Stimulated activated CD8-positive, alpha-beta memory T cell treated with anti-CD3 and anti-CD28 coated beads, Interleukin-12 subunit alpha, Interleukin-12 subunit beta, amount 100 ng/mL, for 24 hours (primary cell): ENCODE measurements at regions not wholly inside any gene's neighbourhood (a gene's known extent, or its start where the extent isn't known, plus 50 kb on each side); places are given as distances from the start of the nearest gene placed in this dataset.
"Not testable (repeated sequence)": the region's sequence is repeated elsewhere in the genome, so short reads cannot be mapped to it uniquely, and the experiment has no call there.

Experiments used
- DNase-seq: peaks from one replicate; pipeline ENCODE4 v3.0.0-alpha.2; 2020; ENCODE audit errors: extremely low read depth

- DNase-seq: no peak
Measured at GRCh38 chr7:32681174-32681518, 185.9 kb downstream of the AVL9 start.

DNA sequence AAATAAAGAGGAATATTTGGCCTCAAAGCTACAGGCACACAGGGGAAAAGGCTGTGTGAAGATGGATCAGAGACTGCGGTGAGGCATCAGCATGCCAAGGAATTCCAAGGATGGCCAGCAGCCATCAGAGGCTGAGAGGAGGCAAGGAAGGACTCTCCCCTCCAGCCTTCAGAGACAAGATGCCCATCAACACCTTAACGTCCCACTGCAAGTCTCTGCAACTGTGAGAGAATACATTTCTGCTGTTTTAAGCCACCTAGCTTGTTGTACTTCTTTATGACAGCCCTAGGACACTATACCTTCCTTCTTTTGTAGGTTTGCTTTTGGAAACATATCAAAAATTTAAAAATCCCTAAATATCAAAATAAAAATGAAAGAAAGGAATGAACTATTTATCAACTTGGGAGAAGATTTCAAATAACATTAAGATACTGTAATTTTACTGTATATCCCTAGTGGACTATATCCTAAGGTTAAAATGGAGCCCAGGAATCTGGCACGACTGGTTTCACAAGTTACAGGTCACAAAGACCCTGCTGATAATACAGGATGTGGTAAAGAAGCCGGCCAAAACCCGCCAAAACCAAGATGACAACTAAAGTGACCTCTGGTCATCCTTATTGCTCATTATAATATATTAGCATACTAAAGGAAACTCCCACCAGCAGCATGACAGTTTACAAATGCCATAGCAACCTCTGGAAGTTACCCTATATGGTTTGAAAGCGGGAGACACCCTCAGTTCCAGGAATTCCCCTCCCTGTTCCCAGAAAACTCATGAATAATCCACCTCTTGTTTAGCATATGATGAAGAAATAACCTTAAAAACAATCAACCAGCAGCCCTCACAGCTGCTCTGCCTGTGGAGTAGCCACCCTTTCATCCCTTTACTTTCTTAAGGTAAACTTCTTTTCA lies 185.2 kb downstream of the AVL9 start:
- DNase-seq: no peak

DNA sequence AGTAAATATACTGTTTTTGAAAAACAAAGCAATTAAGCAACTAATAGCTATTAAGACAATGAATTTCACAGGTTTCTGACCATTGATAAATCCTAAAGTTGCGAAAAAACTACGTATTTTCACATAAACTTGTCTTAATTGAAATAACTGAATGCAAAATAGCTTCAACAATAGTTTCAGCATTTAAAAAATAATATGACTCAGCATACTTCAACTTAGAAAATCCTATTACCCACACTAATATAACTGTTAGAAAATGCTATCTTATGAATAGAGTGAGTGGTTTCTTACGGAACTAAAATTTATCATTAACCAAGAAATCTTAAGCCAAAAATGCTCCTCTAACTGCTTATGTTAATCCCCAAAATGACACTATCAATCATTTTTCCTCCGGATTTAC lies 183.9 kb downstream of the AVL9 start:
- no peak for DNase-seq

- DNase-seq: no peak
Measured at GRCh38 chr7:32677593-32677992, 182.3 kb downstream of the AVL9 start.

GRCh38 chr7:32676249-32676941 lies 181.1 kb downstream of the AVL9 start:
- DNase-seq: no peak

- DNase-seq: no peak
Measured at GRCh38 chr7:32673275-32673983, 178.1 kb downstream of the AVL9 start.

DNA sequence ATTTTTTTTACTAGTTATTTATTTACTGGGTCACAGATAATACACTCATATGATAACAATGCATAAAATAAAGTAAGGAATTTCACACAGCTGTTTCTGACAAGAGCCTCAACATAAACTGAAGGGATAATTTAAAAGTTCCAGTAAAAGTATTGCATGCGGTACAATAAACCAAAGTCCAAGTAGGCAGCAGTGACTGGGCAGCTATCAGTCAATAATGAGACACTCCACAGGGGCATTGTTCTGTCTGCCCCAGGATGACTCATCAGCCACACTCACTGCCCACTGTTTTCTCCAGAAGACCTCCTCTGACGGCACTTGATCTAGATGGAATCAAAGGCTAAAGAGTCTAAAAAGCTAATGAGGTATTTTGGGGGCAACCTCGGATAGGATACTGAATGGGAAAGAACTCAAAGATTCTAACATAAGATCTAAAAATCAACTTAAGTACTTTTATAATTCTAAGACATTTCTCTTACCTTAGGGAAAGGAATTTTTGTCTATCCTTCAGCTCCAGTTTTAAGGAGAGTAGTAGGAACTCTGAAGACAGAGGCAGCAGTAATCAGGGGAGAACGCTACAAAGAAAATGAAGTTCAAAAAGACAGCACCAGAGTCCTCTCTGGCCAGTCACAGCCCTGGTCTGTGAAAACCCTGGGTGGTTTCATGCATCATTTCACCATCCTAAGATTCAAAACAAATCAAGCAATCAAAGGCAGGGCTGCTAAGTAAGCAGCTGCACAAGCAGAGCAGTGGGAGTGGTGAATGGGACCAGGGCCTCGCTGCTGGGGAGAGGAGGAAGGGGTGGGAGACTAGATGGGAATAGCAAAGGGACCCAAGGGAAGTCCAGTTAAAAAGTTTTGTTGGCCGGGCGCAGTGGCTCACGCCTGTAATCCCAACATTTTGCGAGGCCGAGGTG lies 175.1 kb downstream of the AVL9 start:
- DNase-seq: no peak

DNA sequence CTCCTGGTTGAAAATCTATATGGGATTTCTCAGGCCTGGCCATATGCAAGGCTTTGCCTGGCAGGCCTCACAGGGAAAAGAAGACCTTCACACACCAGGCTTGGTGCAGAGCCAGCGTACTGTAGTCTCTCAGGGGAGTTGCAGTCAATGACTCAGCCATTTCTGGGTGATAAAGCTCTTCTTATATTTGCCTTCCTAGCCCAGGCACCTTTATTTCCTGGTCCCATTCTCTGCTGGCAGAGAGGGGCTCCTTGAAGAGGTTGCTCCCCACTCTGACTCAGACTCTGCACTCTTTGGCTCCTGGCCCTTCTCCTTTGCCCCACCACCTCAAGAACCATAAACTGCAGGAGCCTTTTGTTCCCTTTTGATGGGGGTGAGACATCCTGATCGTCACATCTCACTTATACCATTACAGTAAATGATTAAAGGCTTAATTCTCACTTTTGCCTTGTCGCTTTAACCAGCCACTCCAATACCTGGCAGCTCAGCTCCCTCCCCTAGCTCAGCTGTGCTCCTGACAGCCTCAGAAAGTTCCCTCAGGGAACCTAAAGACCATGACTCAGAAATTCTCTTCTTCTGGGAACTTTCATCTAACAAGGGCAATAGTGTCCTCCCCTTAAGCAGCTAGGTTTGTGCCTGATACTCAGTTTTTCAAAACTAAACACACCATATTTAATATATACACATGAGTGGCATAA lies 174.0 kb downstream of the AVL9 start:
- not testable (repeated sequence) for DNase-seq

GRCh38 chr7:32668387-32669097 lies 173.3 kb downstream of the AVL9 start:
- DNase-seq: not testable (repeated sequence)

GRCh38 chr7:32667586-32667985 lies 172.3 kb downstream of the AVL9 start:
- not testable (repeated sequence) for DNase-seq

DNA sequence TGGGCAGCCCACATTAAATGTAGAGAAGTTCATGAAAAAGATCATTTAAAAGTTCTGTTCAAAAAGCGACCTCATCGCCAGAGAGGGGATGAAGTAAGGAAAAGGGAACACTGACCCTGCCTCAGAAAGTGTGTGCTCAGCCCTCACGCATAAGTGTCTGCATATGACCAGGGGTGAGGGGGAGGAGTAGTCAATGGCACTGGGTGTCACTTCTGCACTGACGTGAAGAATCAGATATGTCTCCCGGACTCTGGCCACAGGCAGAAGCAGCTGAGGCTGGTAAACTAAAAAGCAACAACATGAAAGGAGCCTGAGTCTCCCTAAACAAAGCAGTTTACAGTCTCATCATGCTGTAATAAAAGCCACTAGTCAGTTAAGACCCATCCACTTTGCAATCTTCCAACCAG lies 168.5 kb downstream of the AVL9 start:
- DNase-seq: not testable (repeated sequence)

- DNase-seq: not testable (repeated sequence)
Measured at GRCh38 chr7:32662509-32662908, 167.2 kb downstream of the AVL9 start.

DNA sequence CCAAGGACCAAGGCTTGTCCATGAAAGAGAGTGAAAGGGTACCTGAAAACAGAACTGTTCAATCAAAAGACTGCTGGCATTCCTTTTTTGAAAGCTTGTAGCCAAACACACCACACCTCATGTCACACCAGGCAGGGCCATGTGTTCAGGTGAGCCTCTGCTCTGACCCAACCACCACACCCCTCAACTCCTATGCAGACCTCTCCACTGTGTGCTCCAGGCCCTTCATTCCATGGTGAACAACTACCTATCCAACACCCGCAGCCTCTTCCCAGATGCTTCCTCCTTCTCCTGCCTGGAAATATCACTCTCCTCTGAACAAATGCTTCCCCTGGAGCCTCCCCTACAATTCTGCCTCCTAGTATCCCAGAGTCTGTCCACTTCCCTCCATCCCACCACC lies 166.6 kb downstream of the AVL9 start:
- DNase-seq: no peak

DNA sequence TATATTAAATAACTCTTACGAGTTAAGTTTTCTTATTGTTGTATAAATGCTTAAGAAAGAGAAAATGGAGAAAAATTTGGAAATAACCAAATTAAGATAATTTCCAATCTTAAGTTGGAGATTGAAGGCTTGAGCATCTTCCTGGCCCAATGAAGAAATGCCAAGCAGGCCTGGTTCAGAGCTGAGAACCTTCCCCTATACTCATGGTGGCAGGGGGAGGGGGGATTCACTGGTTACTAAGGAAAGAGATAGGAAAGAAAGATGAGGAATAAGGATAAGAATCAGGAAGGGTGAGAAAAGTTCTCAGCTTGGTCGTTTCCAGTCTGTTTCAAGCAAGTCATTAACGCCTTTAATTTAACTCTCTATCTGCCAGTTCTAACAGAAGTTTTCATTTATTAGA lies 166.2 kb downstream of the AVL9 start:
- no peak for DNase-seq

DNA sequence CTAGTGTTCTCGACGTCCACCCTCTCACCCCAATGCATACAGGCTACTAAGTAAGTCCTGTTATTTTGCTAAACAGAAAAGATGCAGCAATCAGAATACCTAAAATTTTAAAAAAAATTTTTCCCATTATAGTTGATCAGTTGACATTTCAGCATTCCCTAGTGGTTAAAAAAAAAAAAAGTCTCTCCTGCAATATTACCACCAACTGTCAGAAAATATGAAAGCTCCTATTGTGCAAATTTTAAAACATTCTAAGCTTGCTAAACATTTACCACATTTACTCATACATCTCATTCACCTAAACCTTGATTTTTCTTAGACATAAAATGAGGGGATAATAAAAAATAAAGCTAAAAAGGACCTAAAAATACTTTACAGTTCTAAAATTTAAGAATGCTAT lies 165.6 kb downstream of the AVL9 start:
- no peak for DNase-seq

GRCh38 chr7:32659853-32660252 lies 164.6 kb downstream of the AVL9 start:
- no peak for DNase-seq

DNA sequence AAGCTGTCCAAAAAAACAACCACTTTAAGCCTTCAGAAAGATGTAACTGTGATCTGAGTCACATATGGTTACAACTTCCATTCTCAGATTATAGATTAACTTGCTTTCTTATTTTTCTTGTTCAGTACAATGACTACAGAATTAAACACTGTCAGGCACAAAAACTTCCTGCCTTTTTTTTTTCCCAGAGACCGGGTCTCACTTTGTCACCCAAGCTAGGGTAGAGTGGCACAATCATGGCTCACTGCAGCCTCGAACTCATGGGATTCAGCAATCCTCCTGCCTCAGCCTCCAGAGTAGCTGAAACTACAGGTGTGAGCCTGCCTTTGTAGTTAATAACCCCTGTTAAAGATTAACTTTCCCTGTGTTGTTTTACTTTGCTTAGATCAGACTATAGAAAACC lies 163.2 kb downstream of the AVL9 start:
- no peak for DNase-seq

DNA sequence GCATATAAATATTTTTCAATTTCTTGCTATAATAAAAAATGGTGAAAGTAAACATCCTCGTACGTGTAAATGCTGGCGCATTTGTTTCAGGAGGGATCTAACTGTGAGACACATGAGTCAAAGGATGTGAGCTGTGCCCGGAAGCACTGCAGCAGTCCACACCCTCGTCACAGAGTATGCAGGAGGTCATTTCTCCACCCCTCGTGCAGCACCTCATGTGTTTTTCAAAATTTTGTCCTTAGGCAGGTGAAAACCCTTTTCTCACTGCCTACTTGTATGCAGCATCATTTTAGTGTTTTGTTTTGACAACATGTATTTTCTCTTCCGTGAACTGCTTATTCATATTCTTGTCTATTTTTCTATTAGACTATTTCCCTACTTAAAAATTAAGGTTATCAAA lies 162.7 kb downstream of the AVL9 start:
- no peak for DNase-seq

DNA sequence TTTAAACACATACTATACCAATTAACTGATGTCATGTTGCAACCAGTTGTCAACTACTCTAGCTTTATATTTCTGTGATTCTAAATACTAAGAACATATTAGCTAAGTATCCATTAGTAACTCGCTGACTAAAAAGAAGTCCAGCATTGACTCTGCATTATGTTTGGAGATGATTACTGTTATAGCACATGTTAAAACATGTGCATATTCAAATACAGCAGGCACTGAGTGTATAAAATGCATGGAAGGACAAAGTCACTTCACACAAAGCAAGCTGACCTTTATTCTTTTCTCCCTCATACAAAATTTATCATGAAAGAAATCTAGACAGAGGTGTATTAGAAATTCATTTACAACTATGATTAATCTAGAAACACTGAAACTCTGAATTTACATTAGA lies 159.3 kb downstream of the AVL9 start:
- not testable (repeated sequence) for DNase-seq

DNA sequence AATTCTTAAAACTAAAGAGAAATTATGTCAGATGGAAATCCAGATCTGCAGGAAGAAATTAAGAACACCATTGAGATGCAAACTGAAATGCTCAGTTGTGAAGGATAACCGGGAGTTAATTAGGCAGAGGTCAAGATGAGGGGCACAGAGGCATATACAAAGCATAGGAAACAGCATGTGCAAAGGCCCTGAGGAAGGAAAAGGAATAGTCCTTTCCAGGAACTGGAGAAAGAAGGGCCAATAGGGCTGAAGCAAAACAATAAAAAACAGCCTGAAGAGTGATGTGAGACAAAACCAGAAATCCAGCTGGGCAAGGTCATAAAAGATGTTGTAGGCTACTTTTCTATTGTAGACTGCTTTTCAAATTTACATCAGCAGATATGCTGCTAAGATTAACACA lies 155.1 kb downstream of the AVL9 start:
- not testable (repeated sequence) for DNase-seq
